ENCODE measurements at regions not wholly inside any gene's neighbourhood (a gene's known extent, or its start where the extent isn't known, plus 50 kb on each side); places are given as distances from the start of the nearest gene placed in this dataset.

- H3K27ac ChIP-seq (ENCODE audit: low read length): no peak overlapping the region
Observed at GRCh38 chr13:50519866-50520265, 323.6 kb downstream of the DLEU7 start.

DNA sequence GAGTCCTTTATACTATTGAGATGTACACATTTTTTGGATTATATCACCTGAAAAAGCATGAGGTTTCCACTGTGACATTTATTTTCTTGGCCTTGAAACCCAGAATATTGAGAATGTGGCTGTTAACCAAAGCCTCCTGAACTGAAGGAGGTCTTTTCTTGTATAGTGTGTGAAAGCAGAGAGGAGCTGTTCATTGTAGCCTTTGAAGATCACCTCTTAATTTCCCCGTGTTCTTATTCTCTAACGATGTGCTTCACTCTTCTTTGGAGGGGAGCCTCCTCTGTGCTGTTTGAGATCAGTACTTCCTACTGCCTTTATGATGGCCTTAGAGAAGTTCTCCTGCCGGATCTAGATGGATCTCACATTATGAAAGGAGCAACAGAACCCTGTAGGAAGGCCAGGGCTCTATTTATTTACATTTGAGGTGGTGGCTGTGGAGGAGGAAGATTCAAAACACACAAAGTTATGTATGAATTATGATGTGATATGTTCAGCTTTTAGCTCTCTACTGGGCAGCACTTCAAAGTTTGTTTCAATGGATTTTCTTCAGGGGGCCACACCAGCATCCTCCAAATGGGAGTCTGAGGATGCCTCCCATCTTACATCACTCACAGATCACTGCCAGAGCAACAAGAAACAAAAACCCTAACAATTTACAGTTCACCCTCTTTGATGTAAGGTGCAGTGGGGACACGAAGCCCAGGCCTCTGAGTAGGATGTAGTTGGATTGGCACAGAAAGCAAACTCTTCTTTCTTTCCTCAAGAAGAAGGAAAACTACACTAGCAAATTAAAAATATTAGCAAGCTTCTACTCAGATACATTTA, 322.3 kb downstream of the DLEU7 start:
- Histone ChIP-seq H3K27me3 (ENCODE audit: control insufficient read depth, insufficient read depth, low read length) (no peaks in the 10 kb centered on the region), H3K4me3 (ENCODE audit: low read length) (no peak overlapping the region), H3K36me3 (ENCODE audit: control insufficient read depth, insufficient read depth, low read length) (no peaks in the 10 kb centered on the region), H3K9me3 (ENCODE audit: control insufficient read depth, insufficient read depth, low read length) (no peaks in the 10 kb centered on the region), H3K4me1 (ENCODE audit: control insufficient read depth, insufficient read depth, low read length) (no peaks in the 10 kb centered on the region), H3K27ac (ENCODE audit: low read length) (no peak overlapping the region)
- DNase-seq (ENCODE audit: low read depth, low spot score): no peak
- no CpG with 5 or more reads among the region's 4 CpGs for WGBS (ENCODE audit: insufficient coverage, insufficient read length)

More at GRCh38 chr13:50519866-50520265, 323.6 kb downstream of the DLEU7 start:
- no peak for DNase-seq (ENCODE audit: low read depth, low spot score)
- no peaks in the 10 kb centered on the region for H3K27me3 ChIP-seq (ENCODE audit: control insufficient read depth, insufficient read depth, low read length)
- no CpG with 5 or more reads among the region's 1 CpG for WGBS (ENCODE audit: insufficient coverage, insufficient read length)
- no peaks in the 10 kb centered on the region for H3K4me1 ChIP-seq (ENCODE audit: control insufficient read depth, insufficient read depth, low read length)
- no peaks in the 10 kb centered on the region for H3K36me3 ChIP-seq (ENCODE audit: control insufficient read depth, insufficient read depth, low read length)
- H3K4me3 ChIP-seq (ENCODE audit: low read length): no peak overlapping the region
- no peaks in the 10 kb centered on the region for H3K9me3 ChIP-seq (ENCODE audit: control insufficient read depth, insufficient read depth, low read length)

- Histone ChIP-seq H3K27me3 (ENCODE audit: control insufficient read depth, insufficient read depth, low read length) (no peaks in the 10 kb centered on the region), H3K36me3 (ENCODE audit: control insufficient read depth, insufficient read depth, low read length) (no peaks in the 10 kb centered on the region), H3K27ac (ENCODE audit: low read length) (no peak overlapping the region), H3K4me1 (ENCODE audit: control insufficient read depth, insufficient read depth, low read length) (no peaks in the 10 kb centered on the region), H3K9me3 (ENCODE audit: control insufficient read depth, insufficient read depth, low read length) (no peaks in the 10 kb centered on the region), H3K4me3 (ENCODE audit: low read length) (no peak overlapping the region)
- no peak for DNase-seq (ENCODE audit: low read depth, low spot score)
- WGBS (ENCODE audit: insufficient coverage, insufficient read length): no CpG with 5 or more reads among the region's 3 CpGs
Observed at GRCh38 chr13:50521831-50522149, 321.7 kb downstream of the DLEU7 start.

GRCh38 chr13:50522506-50522905, 321.0 kb downstream of the DLEU7 start:
- Histone ChIP-seq H3K27ac (ENCODE audit: low read length) (no peak overlapping the region), H3K9me3 (ENCODE audit: control insufficient read depth, insufficient read depth, low read length) (no peaks in the 10 kb centered on the region), H3K4me1 (ENCODE audit: control insufficient read depth, insufficient read depth, low read length) (no peaks in the 10 kb centered on the region), H3K27me3 (ENCODE audit: control insufficient read depth, insufficient read depth, low read length) (no peaks in the 10 kb centered on the region), H3K36me3 (ENCODE audit: control insufficient read depth, insufficient read depth, low read length) (no peaks in the 10 kb centered on the region), H3K4me3 (ENCODE audit: low read length) (no peak overlapping the region)
- WGBS (ENCODE audit: insufficient coverage, insufficient read length): no CpG with 5 or more reads among the region's 3 CpGs
- DNase-seq (ENCODE audit: low read depth, low spot score): no peak

- whole genome bisulfite sequencing (ENCODE audit: insufficient coverage, insufficient read length): no CpG with 5 or more reads among the region's 3 CpGs
- H3K27me3 ChIP-seq (ENCODE audit: control insufficient read depth, insufficient read depth, low read length): no peaks in the 10 kb centered on the region
- DNase-seq (ENCODE audit: low read depth, low spot score): no peak
- no peak overlapping the region for H3K27ac ChIP-seq (ENCODE audit: low read length)
- H3K9me3 ChIP-seq (ENCODE audit: control insufficient read depth, insufficient read depth, low read length): no peaks in the 10 kb centered on the region
- no peaks in the 10 kb centered on the region for H3K4me1 ChIP-seq (ENCODE audit: control insufficient read depth, insufficient read depth, low read length)
- H3K4me3 ChIP-seq (ENCODE audit: low read length): no peak overlapping the region
- no peaks in the 10 kb centered on the region for H3K36me3 ChIP-seq (ENCODE audit: control insufficient read depth, insufficient read depth, low read length)
Observed at GRCh38 chr13:50523307-50523706, 320.2 kb downstream of the DLEU7 start.

DNA sequence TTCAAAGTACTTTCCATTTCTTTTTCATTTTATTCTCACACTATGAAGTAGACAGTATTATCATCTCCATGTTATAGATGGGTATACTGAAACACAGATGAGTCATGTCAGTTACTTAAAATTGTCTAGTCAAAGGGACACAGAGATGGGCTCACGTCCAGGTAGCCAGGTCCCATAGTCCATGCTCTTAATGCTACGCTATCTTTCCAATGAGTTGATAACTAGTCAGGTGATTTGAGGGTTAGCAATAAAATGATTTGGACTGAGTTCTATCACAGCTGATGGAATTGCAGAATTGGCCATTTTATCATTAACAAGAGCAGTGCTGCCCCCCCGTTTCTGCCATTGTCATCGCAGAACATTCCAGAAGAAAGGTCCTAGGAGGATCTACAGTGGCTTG, 318.9 kb downstream of the DLEU7 start:
- DNase-seq (ENCODE audit: low read depth, low spot score): no peak
- Histone ChIP-seq H3K4me3 (ENCODE audit: low read length) (no peak overlapping the region), H3K27me3 (ENCODE audit: control insufficient read depth, insufficient read depth, low read length) (no peaks in the 10 kb centered on the region), H3K27ac (ENCODE audit: low read length) (no peak overlapping the region), H3K36me3 (ENCODE audit: control insufficient read depth, insufficient read depth, low read length) (no peaks in the 10 kb centered on the region), H3K9me3 (ENCODE audit: control insufficient read depth, insufficient read depth, low read length) (no peaks in the 10 kb centered on the region), H3K4me1 (ENCODE audit: control insufficient read depth, insufficient read depth, low read length) (peaks cover 2% of the 10 kb centered on the region; the same call in 1 of the 2 replicates)
- WGBS (ENCODE audit: insufficient coverage, insufficient read length): no CpG with 5 or more reads among the region's 4 CpGs

GRCh38 chr13:50526661-50527071, 316.8 kb downstream of the DLEU7 start:
- peaks cover 2% of the 10 kb centered on the region; the same call in 1 of the 2 replicates for H3K4me1 ChIP-seq (ENCODE audit: control insufficient read depth, insufficient read depth, low read length)
- H3K9me3 ChIP-seq (ENCODE audit: control insufficient read depth, insufficient read depth, low read length): no peaks in the 10 kb centered on the region
- no CpG with 5 or more reads among the region's 7 CpGs for WGBS (ENCODE audit: insufficient coverage, insufficient read length)

DNA sequence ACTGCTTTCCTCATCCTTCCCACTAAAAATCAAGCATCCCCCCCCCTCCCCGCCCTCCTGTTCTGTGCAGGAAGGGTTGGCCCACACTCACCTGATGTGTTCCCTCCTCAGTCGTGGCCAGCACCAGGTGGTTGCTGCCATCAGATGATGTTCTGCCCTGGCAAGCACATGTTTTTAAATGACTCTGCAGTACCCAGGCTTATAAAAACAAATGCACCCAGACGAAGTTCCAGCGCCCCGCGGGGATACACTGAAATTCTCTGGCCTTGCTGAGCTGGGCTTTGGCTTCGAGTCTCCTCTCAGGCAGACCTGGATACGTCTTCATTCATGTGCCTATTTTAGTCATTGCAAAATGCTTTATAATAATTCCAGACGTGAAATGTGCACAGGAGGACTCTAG, 316.3 kb downstream of the DLEU7 start:
- Histone ChIP-seq H3K9me3 (ENCODE audit: control insufficient read depth, insufficient read depth, low read length) (no peaks in the 10 kb centered on the region), H3K36me3 (ENCODE audit: control insufficient read depth, insufficient read depth, low read length) (no peaks in the 10 kb centered on the region), H3K27ac (ENCODE audit: low read length) (no peak overlapping the region), H3K4me3 (ENCODE audit: low read length) (no peak overlapping the region), H3K27me3 (ENCODE audit: control insufficient read depth, insufficient read depth, low read length) (no peaks in the 10 kb centered on the region), H3K4me1 (ENCODE audit: control insufficient read depth, insufficient read depth, low read length) (peaks cover 2% of the 10 kb centered on the region; the same call in 1 of the 2 replicates)
- DNase-seq (ENCODE audit: low read depth, low spot score): no peak
- no CpG with 5 or more reads among the region's 9 CpGs for WGBS (ENCODE audit: insufficient coverage, insufficient read length)

More at GRCh38 chr13:50526661-50527071, 316.8 kb downstream of the DLEU7 start:
- DNase-seq (ENCODE audit: low read depth, low spot score): no peak
- Histone ChIP-seq H3K4me3 (ENCODE audit: low read length) (no peak overlapping the region), H3K36me3 (ENCODE audit: control insufficient read depth, insufficient read depth, low read length) (no peaks in the 10 kb centered on the region), H3K27me3 (ENCODE audit: control insufficient read depth, insufficient read depth, low read length) (no peaks in the 10 kb centered on the region), H3K27ac (ENCODE audit: low read length) (no peak overlapping the region)

DNA sequence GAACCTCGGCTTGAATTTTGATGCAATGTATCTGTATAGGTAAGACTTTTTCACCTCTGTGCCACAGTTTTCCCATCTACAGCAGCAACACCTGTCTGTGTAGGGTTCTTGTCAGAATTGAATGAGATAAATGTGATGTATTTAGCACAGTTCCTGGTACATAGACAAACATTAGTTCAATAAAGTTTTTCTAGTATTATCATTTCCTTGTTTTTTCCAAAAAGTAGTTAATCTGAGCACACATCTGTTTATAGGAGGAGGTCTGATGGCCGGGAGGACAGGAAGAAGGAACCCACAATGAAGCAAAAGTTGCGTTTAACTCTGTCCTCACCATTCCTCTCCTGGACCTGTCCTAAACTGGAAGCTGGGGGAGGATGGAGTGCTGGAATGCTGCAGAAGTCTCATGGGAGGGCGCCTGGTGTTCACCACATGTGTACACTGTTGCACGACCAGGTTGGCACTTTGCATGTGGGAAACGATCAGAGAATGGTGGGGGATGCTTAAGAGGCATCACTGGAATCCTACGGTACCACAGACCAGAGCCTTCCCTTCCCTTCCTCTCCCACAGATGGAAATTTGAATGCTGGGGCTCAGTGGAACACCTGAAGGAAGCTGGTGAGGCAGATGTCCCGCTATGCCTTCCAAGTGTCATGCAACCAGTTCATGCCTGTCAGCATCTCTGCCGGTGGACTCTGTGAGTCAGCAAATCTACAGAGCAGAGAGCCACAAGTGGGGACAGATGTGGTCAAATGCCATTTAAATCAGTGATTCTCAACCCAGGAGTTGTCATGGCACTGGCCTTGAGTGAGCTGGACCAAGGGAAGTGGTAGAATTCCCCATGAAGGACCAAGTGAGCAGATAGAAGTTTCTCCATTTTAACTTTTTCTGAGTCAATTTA, 315.6 kb downstream of the DLEU7 start:
- Histone ChIP-seq H3K27ac (ENCODE audit: low read length) (no peak overlapping the region), H3K27me3 (ENCODE audit: control insufficient read depth, insufficient read depth, low read length) (no peaks in the 10 kb centered on the region), H3K4me1 (ENCODE audit: control insufficient read depth, insufficient read depth, low read length) (peaks cover 2% of the 10 kb centered on the region; the same call in 1 of the 2 replicates), H3K36me3 (ENCODE audit: control insufficient read depth, insufficient read depth, low read length) (no peaks in the 10 kb centered on the region), H3K9me3 (ENCODE audit: control insufficient read depth, insufficient read depth, low read length) (no peaks in the 10 kb centered on the region), H3K4me3 (ENCODE audit: low read length) (no peak overlapping the region)
- no CpG with 5 or more reads among the region's 9 CpGs for WGBS (ENCODE audit: insufficient coverage, insufficient read length)
- no peak for DNase-seq (ENCODE audit: low read depth, low spot score)

DNA sequence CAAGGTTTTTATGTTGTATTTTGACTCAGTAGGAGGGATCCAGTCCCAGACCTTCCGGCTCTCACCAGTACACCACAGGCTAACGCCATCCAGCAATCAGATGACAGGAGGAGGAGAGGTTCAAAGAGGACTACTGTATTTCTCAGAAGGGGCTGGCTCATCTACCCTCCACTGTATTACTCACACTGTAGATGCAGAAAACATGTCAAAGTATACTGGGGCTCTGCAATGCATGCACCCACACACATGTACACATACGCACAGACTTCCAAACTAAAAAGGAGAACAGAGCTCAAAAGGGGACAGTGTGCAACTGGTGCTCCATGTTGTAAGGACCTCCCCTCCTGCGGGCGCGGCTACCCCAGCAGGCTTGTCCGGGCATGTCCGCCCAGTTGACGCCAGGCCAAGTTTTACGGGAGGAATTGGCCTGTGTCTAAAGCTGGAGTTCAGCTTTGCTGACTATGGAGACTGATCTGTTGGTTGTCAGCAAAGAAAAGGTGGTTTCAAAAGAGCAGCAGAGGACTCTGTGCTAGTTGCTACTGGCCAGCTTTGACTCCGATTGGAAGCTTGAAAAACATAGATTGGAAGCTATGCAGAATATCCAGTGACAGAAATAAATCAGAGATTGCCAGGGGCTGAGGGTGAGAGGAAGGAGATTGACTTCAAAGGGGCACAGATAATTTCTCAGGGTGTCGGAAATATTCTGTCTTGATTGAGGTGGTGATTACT, 314.2 kb downstream of the DLEU7 start:
- no peak for DNase-seq (ENCODE audit: low read depth, low spot score)
- Histone ChIP-seq H3K4me3 (ENCODE audit: low read length) (no peak overlapping the region), H3K4me1 (ENCODE audit: control insufficient read depth, insufficient read depth, low read length) (peaks cover 2% of the 10 kb centered on the region; the same call in 1 of the 2 replicates), H3K9me3 (ENCODE audit: control insufficient read depth, insufficient read depth, low read length) (no peaks in the 10 kb centered on the region), H3K36me3 (ENCODE audit: control insufficient read depth, insufficient read depth, low read length) (no peaks in the 10 kb centered on the region), H3K27me3 (ENCODE audit: control insufficient read depth, insufficient read depth, low read length) (no peaks in the 10 kb centered on the region), H3K27ac (ENCODE audit: low read length) (no peak overlapping the region)
- no CpG with 5 or more reads among the region's 12 CpGs for WGBS (ENCODE audit: insufficient coverage, insufficient read length)

All from iPS DF 6.9 (cell line).